ENCODE measurements at regions not wholly inside any gene's neighbourhood (a gene's known extent, or its start where the extent isn't known, plus 50 kb on each side); places are given as distances from the start of the nearest gene placed in this dataset.

GRCh38 chr2:238524426-238524983 is 97.8 kb downstream of the ASB1 start:
- peaks cover 0 to 7% of the 10 kb centered on the region in 2 donors for H3K9me3 ChIP-seq (replicated peaks in 1 of 2; ENCODE audit: control insufficient read depth in 1 of 2, insufficient read depth in 1 of 2, low read length in 2 of 2)
- no peaks in the 10 kb centered on the region for H3K36me3 Mint-ChIP-seq
- no peak overlapping the region for H3K9ac ChIP-seq (ENCODE audit: insufficient read depth, low read length, poor library complexity, severe bottlenecking)
- no peaks in the 10 kb centered on the region for H3K79me2 ChIP-seq (ENCODE audit: insufficient read depth, low read length)
- peaks cover 9% of the 10 kb centered on the region for H3K4me1 Mint-ChIP-seq
- no peaks in the 10 kb centered on the region for H3K4me1 ChIP-seq (ENCODE audit: control insufficient read depth in 1 of 2, insufficient read depth in 2 of 2, low read length in 2 of 2)
- H3K27ac ChIP-seq (ENCODE audit: low read depth in 1 of 2, low read length in 2 of 2), result no peak overlapping the region
- intact Hi-C loops (cut with micrococcal nuclease), result no loop called here
- 92% methylated on average over 14 of the region's 15 CpGs for WGBS (ENCODE audit: insufficient coverage)
- H4K20me1 ChIP-seq (ENCODE audit: insufficient read depth, low read length), result no peaks in the 10 kb centered on the region
- peaks cover 0 to 11% (median 5%) of the 10 kb centered on the region in 7 donors for H3K9me3 Mint-ChIP-seq
- H2AFZ ChIP-seq (ENCODE audit: insufficient read depth, low read depth, low read length, poor library complexity, severe bottlenecking), result no peak overlapping the region
- TF ChIP-seq CTCF (IDR thresholded peaks at IDR 0.05), result no peak
- no peaks in the 10 kb centered on the region for H3K36me3 ChIP-seq (replicated peaks in 1 of 2; ENCODE audit: control insufficient read depth in 1 of 2, insufficient read depth in 2 of 2, low read length in 2 of 2)
- no peak overlapping the region for H3K4me3 Mint-ChIP-seq
- DNase-seq, result no peak
- no peak overlapping the region for H3K27ac Mint-ChIP-seq
- H3K4me2 ChIP-seq (replicated peaks; ENCODE audit: extremely low read depth, low read length, poor library complexity, severe bottlenecking), result no peak overlapping the region
- no peaks in the 10 kb centered on the region for H3K27me3 ChIP-seq (ENCODE audit: control insufficient read depth in 2 of 2, insufficient read depth in 2 of 2, low read length in 2 of 2)
- H3K4me3 ChIP-seq (replicated peaks in 1 of 3; ENCODE audit: low read depth in 2 of 3, low read length in 3 of 3), result no peak overlapping the region
- H3K27me3 Mint-ChIP-seq (ENCODE audit: low read depth in 3 of 3), result peaks cover 0 to 3% (median 2%) of the 10 kb centered on the region in 3 donors

GRCh38 chr2:238525990-238526389 is 99.3 kb downstream of the ASB1 start:
- Mint-ChIP-seq H3K9me3 (peaks cover 3 to 20% (median 14%) of the 10 kb centered on the region in 7 donors), H3K4me1 (peaks cover 9% of the 10 kb centered on the region), H3K4me3 (no peak overlapping the region), H3K27ac (no peak overlapping the region), H3K27me3 (ENCODE audit: low read depth in 3 of 3) (peaks cover 2 to 3% (median 2%) of the 10 kb centered on the region in 3 donors), H3K36me3 (peaks cover 0 to 5% of the 10 kb centered on the region in 2 donors)
- Histone ChIP-seq H3K79me2 (ENCODE audit: insufficient read depth, low read length) (no peaks in the 10 kb centered on the region), H3K9ac (ENCODE audit: insufficient read depth, low read length, poor library complexity, severe bottlenecking) (no peak overlapping the region), H4K20me1 (ENCODE audit: insufficient read depth, low read length) (no peaks in the 10 kb centered on the region), H3K27me3 (ENCODE audit: control insufficient read depth in 2 of 2, insufficient read depth in 2 of 2, low read length in 2 of 2) (no peaks in the 10 kb centered on the region), H3K27ac (ENCODE audit: low read depth in 1 of 2, low read length in 2 of 2) (no peak overlapping the region), H3K4me1 (ENCODE audit: control insufficient read depth in 1 of 2, insufficient read depth in 2 of 2, low read length in 2 of 2) (no peaks in the 10 kb centered on the region), H3K4me2 (replicated peaks; ENCODE audit: extremely low read depth, low read length, poor library complexity, severe bottlenecking) (no peak overlapping the region), H2AFZ (ENCODE audit: insufficient read depth, low read depth, low read length, poor library complexity, severe bottlenecking) (no peak overlapping the region), H3K9me3 (replicated peaks in 1 of 2; ENCODE audit: control insufficient read depth in 1 of 2, insufficient read depth in 1 of 2, low read length in 2 of 2) (peaks cover 0 to 2% of the 10 kb centered on the region in 2 donors), H3K36me3 (replicated peaks in 1 of 2; ENCODE audit: control insufficient read depth in 1 of 2, insufficient read depth in 2 of 2, low read length in 2 of 2) (no peaks in the 10 kb centered on the region), H3K4me3 (replicated peaks in 1 of 3; ENCODE audit: low read depth in 2 of 3, low read length in 3 of 3) (no peak overlapping the region)
- TF ChIP-seq CTCF (IDR thresholded peaks at IDR 0.05), result no peak
- no peak for DNase-seq
- 4% methylated on average over 4 of the region's 7 CpGs for WGBS (ENCODE audit: insufficient coverage)
- intact Hi-C loops (cut with micrococcal nuclease), result no loop called here

Measured in CD14-positive monocyte (primary cell).